ENCODE measurements at regions not wholly inside any gene's neighbourhood (a gene's known extent, or its start where the extent isn't known, plus 50 kb on each side); places are given as distances from the start of the nearest gene placed in this dataset.

GRCh38 chr5:52705720-52706119 lies 82.0 kb upstream of the ITGA1 start:
- H3K36me3 ChIP-seq (ENCODE audit: control insufficient read depth, insufficient read depth, low read length) = no peaks in the 10 kb centered on the region
- no peaks in the 10 kb centered on the region for H3K27me3 Mint-ChIP-seq (ENCODE audit: insufficient read depth)
- H3K36me3 Mint-ChIP-seq (ENCODE audit: low read depth) = no peaks in the 10 kb centered on the region
- no peak overlapping the region for H3K27ac Mint-ChIP-seq
- H3K4me3 Mint-ChIP-seq = no peak overlapping the region
- TF ChIP-seq CTCF (conservative IDR thresholded peaks at IDR 0.05) = no peak
- no peak for DNase-seq
- no peaks in the 10 kb centered on the region for H3K27me3 ChIP-seq (ENCODE audit: control insufficient read depth, insufficient read depth, low read length, poor library complexity, severe bottlenecking)
- H3K9me3 Mint-ChIP-seq = no peaks in the 10 kb centered on the region
- H3K4me1 ChIP-seq (ENCODE audit: control insufficient read depth, insufficient read depth, low read length) = no peaks in the 10 kb centered on the region
- H3K27ac ChIP-seq (ENCODE audit: low read depth, low read length) = no peak overlapping the region
- no peaks in the 10 kb centered on the region for H3K4me1 Mint-ChIP-seq
- H3K4me3 ChIP-seq (ENCODE audit: low read length) = no peak overlapping the region
- H3K9ac ChIP-seq (ENCODE audit: extremely low read depth, low read length, poor library complexity, severe bottlenecking) = no peak overlapping the region
- H3K9me3 ChIP-seq (ENCODE audit: control insufficient read depth, low read length) = no peaks in the 10 kb centered on the region

- H3K27ac Mint-ChIP-seq = no peak overlapping the region
- no peak for TF ChIP-seq CTCF (conservative IDR thresholded peaks at IDR 0.05)
- Histone ChIP-seq H3K27ac (ENCODE audit: low read depth, low read length) (no peak overlapping the region), H3K27me3 (ENCODE audit: control insufficient read depth, insufficient read depth, low read length, poor library complexity, severe bottlenecking) (no peaks in the 10 kb centered on the region), H3K36me3 (ENCODE audit: control insufficient read depth, insufficient read depth, low read length) (no peaks in the 10 kb centered on the region), H3K4me3 (ENCODE audit: low read length) (no peak overlapping the region), H3K9me3 (ENCODE audit: control insufficient read depth, low read length) (no peaks in the 10 kb centered on the region), H3K4me1 (ENCODE audit: control insufficient read depth, insufficient read depth, low read length) (peaks cover 6% of the 10 kb centered on the region), H3K9ac (ENCODE audit: extremely low read depth, low read length, poor library complexity, severe bottlenecking) (no peak overlapping the region)
- H3K9me3 Mint-ChIP-seq = no peaks in the 10 kb centered on the region
- no peak overlapping the region for H3K4me3 Mint-ChIP-seq
- DNase-seq = peak; percentile 45
- no peaks in the 10 kb centered on the region for H3K4me1 Mint-ChIP-seq
- 83 to 86% methylated on average over 3 to 5 of the region's 5 CpGs for WGBS, 2 experiments (ENCODE audit: insufficient coverage in 1 of 2, insufficient read length in 1 of 2)
- H3K27me3 Mint-ChIP-seq (ENCODE audit: insufficient read depth) = no peaks in the 10 kb centered on the region
- H3K36me3 Mint-ChIP-seq (ENCODE audit: low read depth) = no peaks in the 10 kb centered on the region
These were observed 80.9 kb upstream of the ITGA1 start for GRCh38 chr5:52706775-52707174.

GRCh38 chr5:52707616-52708015 lies 80.1 kb upstream of the ITGA1 start:
- H3K4me1 ChIP-seq (ENCODE audit: control insufficient read depth, insufficient read depth, low read length) = peaks cover 6% of the 10 kb centered on the region
- H3K9ac ChIP-seq (ENCODE audit: extremely low read depth, low read length, poor library complexity, severe bottlenecking) = no peak overlapping the region
- Mint-ChIP-seq H3K27ac (no peak overlapping the region), H3K4me3 (no peak overlapping the region), H3K9me3 (no peaks in the 10 kb centered on the region), H3K36me3 (ENCODE audit: low read depth) (no peaks in the 10 kb centered on the region), H3K27me3 (ENCODE audit: insufficient read depth) (no peaks in the 10 kb centered on the region), H3K4me1 (no peaks in the 10 kb centered on the region)
- no peak overlapping the region for H3K4me3 ChIP-seq (ENCODE audit: low read length)
- no peaks in the 10 kb centered on the region for H3K9me3 ChIP-seq (ENCODE audit: control insufficient read depth, low read length)
- DNase-seq = no peak
- H3K27me3 ChIP-seq (ENCODE audit: control insufficient read depth, insufficient read depth, low read length, poor library complexity, severe bottlenecking) = no peaks in the 10 kb centered on the region
- no peak for TF ChIP-seq CTCF (conservative IDR thresholded peaks at IDR 0.05)
- 91 to 100% methylated on average over 1 to 2 of the region's 2 CpGs for WGBS, 2 experiments (ENCODE audit: insufficient coverage in 1 of 2, insufficient read length in 1 of 2)
- no peaks in the 10 kb centered on the region for H3K36me3 ChIP-seq (ENCODE audit: control insufficient read depth, insufficient read depth, low read length)
- H3K27ac ChIP-seq (ENCODE audit: low read depth, low read length) = no peak overlapping the region
